HG02973 (cell line): ENCODE measurements at regions not wholly inside any gene's neighbourhood (a gene's known extent, or its start where the extent isn't known, plus 50 kb on each side); places are given as distances from the start of the nearest gene placed in this dataset.

ENCODE experiments used
- ATAC-seq: cut with Tn5 transposase; IDR thresholded peaks from one replicate; pipeline ENCODE4 v1.9.1; 2021; ENCODE audit warnings: moderate library complexity; ENCODE audit not compliant: unreplicated experiment

GRCh38 chr4:166460769-166461550 is 587.9 kb downstream of the TLL1 start:
- no peak for ATAC-seq

- ATAC-seq, result no peak
Measured at GRCh38 chr4:166481055-166481454, 608.0 kb downstream of the TLL1 start.

- no peak for ATAC-seq
Measured at GRCh38 chr4:166481739-166482138, 608.7 kb downstream of the TLL1 start.

- no peak for ATAC-seq
Measured at GRCh38 chr4:166482758-166483157, 609.7 kb downstream of the TLL1 start.

GRCh38 chr4:166491635-166492034 is 618.6 kb downstream of the TLL1 start:
- ATAC-seq, result no peak

GRCh38 chr4:166493924-166494345 is 620.9 kb downstream of the TLL1 start:
- no peak for ATAC-seq

- no peak for ATAC-seq
Measured at GRCh38 chr4:166498546-166498945, 625.5 kb downstream of the TLL1 start.

- no peak for ATAC-seq
Measured at GRCh38 chr4:166499820-166500219, 626.8 kb downstream of the TLL1 start.

GRCh38 chr4:166501941-166502382 is 628.9 kb downstream of the TLL1 start:
- no peak for ATAC-seq

- ATAC-seq, result no peak
Measured at GRCh38 chr4:166502660-166503059, 629.6 kb downstream of the TLL1 start.

GRCh38 chr4:166506051-166506450 is 633.0 kb downstream of the TLL1 start:
- ATAC-seq, result no peak

GRCh38 chr4:166512267-166512666 is 639.2 kb downstream of the TLL1 start:
- ATAC-seq, result no peak

- no peak for ATAC-seq
Measured at GRCh38 chr4:166518315-166518714, 645.3 kb downstream of the TLL1 start.

GRCh38 chr4:166518776-166519175 is 645.7 kb downstream of the TLL1 start:
- ATAC-seq, result no peak

GRCh38 chr4:166519774-166520173 is 646.7 kb downstream of the TLL1 start:
- no peak for ATAC-seq

- ATAC-seq, result no peak
Measured at GRCh38 chr4:166527500-166527899, 654.5 kb downstream of the TLL1 start.

- ATAC-seq, result no peak
Measured at GRCh38 chr4:166531703-166532102, 658.7 kb downstream of the TLL1 start.

GRCh38 chr4:166535865-166536264 is 662.8 kb downstream of the TLL1 start:
- no peak for ATAC-seq

- ATAC-seq, result no peak
Measured at GRCh38 chr4:166538491-166539005, 665.5 kb downstream of the TLL1 start.

- no peak for ATAC-seq
Measured at GRCh38 chr4:166546009-166546408, 673.0 kb downstream of the TLL1 start.

- ATAC-seq, result no peak
Measured at GRCh38 chr4:166577639-166578038, 656.7 kb downstream of the SPOCK3 start.

- no peak for ATAC-seq
Measured at GRCh38 chr4:166585491-166585890, 648.8 kb downstream of the SPOCK3 start.
